ENCODE measurements at regions not wholly inside any gene's neighbourhood (a gene's known extent, or its start where the extent isn't known, plus 50 kb on each side); places are given as distances from the start of the nearest gene placed in this dataset.

GRCh38 chr14:37874429-37875109, 279.1 kb downstream of the TTC6 start:
- Histone ChIP-seq H3K27ac (ENCODE audit: low read length) (no peak overlapping the region), H3K36me3 (ENCODE audit: control insufficient read depth, insufficient read depth, low read length) (no peaks in the 10 kb centered on the region), H3K4me3 (ENCODE audit: low read depth in 2 of 2, low read length in 2 of 2) (no peak overlapping the region), H3K4me1 (ENCODE audit: control insufficient read depth, insufficient read depth, low read length) (no peaks in the 10 kb centered on the region), H3K9me3 (ENCODE audit: control insufficient read depth, insufficient read depth, low read depth, low read length) (no peaks in the 10 kb centered on the region), H3K27me3 (ENCODE audit: control insufficient read depth, insufficient read depth, low read length) (no peaks in the 10 kb centered on the region)
- ChIA-PET CTCF (interaction anchor here (1.2 kb wide), 2 partner anchors 163 to 165 kb away, joined by 5 to 17 read pairs; no protein-coding TSS in a partner anchor), POLR2A (no interaction called here)
- intact Hi-C loops (cut with micrococcal nuclease; ENCODE audit: unreplicated experiment): loop anchor here (2.0 to 10.0 kb wide), 3 partner anchors 166 to 627 kb away; no protein-coding TSS in a partner anchor
- no peak for TF ChIP-seq POLR2AphosphoS5 (IDR thresholded peaks at IDR 0.05; ENCODE audit: low read depth, low read length)
- no peak for TF ChIP-seq TCF7L2 (IDR thresholded peaks at IDR 0.05; ENCODE audit: low read depth, low read length)
- TF ChIP-seq SIN3A (IDR thresholded peaks at IDR 0.05; ENCODE audit: borderline replicate concordance, insufficient read depth, low read depth, low read length): no peak
- TF ChIP-seq, protein P1, sequence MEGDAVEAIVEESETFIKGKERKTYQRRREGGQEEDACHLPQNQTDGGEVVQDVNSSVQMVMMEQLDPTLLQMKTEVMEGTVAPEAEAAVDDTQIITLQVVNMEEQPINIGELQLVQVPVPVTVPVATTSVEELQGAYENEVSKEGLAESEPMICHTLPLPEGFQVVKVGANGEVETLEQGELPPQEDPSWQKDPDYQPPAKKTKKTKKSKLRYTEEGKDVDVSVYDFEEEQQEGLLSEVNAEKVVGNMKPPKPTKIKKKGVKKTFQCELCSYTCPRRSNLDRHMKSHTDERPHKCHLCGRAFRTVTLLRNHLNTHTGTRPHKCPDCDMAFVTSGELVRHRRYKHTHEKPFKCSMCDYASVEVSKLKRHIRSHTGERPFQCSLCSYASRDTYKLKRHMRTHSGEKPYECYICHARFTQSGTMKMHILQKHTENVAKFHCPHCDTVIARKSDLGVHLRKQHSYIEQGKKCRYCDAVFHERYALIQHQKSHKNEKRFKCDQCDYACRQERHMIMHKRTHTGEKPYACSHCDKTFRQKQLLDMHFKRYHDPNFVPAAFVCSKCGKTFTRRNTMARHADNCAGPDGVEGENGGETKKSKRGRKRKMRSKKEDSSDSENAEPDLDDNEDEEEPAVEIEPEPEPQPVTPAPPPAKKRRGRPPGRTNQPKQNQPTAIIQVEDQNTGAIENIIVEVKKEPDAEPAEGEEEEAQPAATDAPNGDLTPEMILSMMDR (IDR thresholded peaks at IDR 0.05): peak; percentile 82
- DNase-seq (ENCODE audit: low read depth, low spot score) (peak; percentile 47), ATAC-seq (peak; percentile 89)
- no TSS peak for BruUV-seq (replicated peaks)
- in situ Hi-C loops (cut with HindIII; ENCODE audit: low pct_unique_long_range_greater_than_20kb, low sequenced_read_pairs): no loop called here

- Histone ChIP-seq H3K36me3 (ENCODE audit: control insufficient read depth, insufficient read depth, low read length) (no peaks in the 10 kb centered on the region), H3K4me1 (ENCODE audit: control insufficient read depth, insufficient read depth, low read length) (no peaks in the 10 kb centered on the region), H3K9me3 (ENCODE audit: control insufficient read depth, insufficient read depth, low read depth, low read length) (no peaks in the 10 kb centered on the region), H3K4me3 (ENCODE audit: low read depth in 2 of 2, low read length in 2 of 2) (no peak overlapping the region), H3K27me3 (ENCODE audit: control insufficient read depth, insufficient read depth, low read length) (no peaks in the 10 kb centered on the region), H3K27ac (ENCODE audit: low read length) (no peak overlapping the region)
- intact Hi-C loops (cut with micrococcal nuclease; ENCODE audit: unreplicated experiment) (no loop called here), in situ Hi-C loops (cut with HindIII; ENCODE audit: low pct_unique_long_range_greater_than_20kb, low sequenced_read_pairs) (no loop called here)
- DNase-seq (ENCODE audit: low read depth, low spot score) (no peak), ATAC-seq (no peak)
- no TSS peak for BruUV-seq (replicated peaks)
- TF ChIP-seq, protein P2, sequence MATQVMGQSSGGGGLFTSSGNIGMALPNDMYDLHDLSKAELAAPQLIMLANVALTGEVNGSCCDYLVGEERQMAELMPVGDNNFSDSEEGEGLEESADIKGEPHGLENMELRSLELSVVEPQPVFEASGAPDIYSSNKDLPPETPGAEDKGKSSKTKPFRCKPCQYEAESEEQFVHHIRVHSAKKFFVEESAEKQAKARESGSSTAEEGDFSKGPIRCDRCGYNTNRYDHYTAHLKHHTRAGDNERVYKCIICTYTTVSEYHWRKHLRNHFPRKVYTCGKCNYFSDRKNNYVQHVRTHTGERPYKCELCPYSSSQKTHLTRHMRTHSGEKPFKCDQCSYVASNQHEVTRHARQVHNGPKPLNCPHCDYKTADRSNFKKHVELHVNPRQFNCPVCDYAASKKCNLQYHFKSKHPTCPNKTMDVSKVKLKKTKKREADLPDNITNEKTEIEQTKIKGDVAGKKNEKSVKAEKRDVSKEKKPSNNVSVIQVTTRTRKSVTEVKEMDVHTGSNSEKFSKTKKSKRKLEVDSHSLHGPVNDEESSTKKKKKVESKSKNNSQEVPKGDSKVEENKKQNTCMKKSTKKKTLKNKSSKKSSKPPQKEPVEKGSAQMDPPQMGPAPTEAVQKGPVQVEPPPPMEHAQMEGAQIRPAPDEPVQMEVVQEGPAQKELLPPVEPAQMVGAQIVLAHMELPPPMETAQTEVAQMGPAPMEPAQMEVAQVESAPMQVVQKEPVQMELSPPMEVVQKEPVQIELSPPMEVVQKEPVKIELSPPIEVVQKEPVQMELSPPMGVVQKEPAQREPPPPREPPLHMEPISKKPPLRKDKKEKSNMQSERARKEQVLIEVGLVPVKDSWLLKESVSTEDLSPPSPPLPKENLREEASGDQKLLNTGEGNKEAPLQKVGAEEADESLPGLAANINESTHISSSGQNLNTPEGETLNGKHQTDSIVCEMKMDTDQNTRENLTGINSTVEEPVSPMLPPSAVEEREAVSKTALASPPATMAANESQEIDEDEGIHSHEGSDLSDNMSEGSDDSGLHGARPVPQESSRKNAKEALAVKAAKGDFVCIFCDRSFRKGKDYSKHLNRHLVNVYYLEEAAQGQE (IDR thresholded peaks at IDR 0.05; ENCODE audit: insufficient read depth in 1 of 2, low read depth in 2 of 2, low read length in 1 of 2): no peak
- TF ChIP-seq SIN3A (IDR thresholded peaks at IDR 0.05; ENCODE audit: borderline replicate concordance, insufficient read depth, low read depth, low read length): no peak
- TF ChIP-seq, protein P1 (IDR thresholded peaks at IDR 0.05): no peak
- TF ChIP-seq POLR2AphosphoS5 (IDR thresholded peaks at IDR 0.05; ENCODE audit: low read depth, low read length): no peak
- no peak for TF ChIP-seq TCF7L2 (IDR thresholded peaks at IDR 0.05; ENCODE audit: low read depth, low read length)
- POLR2A ChIA-PET: no interaction called here
- CTCF ChIA-PET: no interaction called here
Observed at GRCh38 chr14:37888234-37888633, 292.8 kb downstream of the TTC6 start.
